COLO668 (cell line): ENCODE measurements at regions not wholly inside any gene's neighbourhood (a gene's known extent, or its start where the extent isn't known, plus 50 kb on each side); places are given as distances from the start of the nearest gene placed in this dataset.

Experiments used
- DNase-seq: peaks from one replicate; lab custom pipeline; 2025; ENCODE audit not compliant: unreplicated experiment; lab: John Stamatoyannopoulos, UW

GRCh38 chr6:113172531-113172966, 684.6 kb upstream of the MARCKS start:
- peak; percentile 36 for DNase-seq

DNA sequence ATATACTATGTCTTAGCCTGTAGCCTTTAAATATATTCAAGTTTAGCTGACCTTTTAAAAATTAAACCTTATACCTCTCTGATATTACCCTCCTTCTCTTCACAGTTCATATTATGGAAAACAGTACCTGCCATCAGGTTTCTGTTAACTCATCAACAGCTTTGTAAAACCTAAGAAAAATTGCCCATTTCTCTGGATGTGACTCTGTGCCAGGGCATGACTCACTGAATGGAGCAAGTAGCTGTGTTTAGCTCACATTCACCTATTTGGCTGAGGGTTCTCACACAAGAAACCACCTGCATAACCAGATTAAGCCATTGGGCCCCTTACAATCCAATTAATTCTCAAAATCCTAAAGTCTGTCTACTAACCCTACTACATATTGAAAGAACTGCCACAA, 678.8 kb upstream of the MARCKS start:
- no peak for DNase-seq

DNA sequence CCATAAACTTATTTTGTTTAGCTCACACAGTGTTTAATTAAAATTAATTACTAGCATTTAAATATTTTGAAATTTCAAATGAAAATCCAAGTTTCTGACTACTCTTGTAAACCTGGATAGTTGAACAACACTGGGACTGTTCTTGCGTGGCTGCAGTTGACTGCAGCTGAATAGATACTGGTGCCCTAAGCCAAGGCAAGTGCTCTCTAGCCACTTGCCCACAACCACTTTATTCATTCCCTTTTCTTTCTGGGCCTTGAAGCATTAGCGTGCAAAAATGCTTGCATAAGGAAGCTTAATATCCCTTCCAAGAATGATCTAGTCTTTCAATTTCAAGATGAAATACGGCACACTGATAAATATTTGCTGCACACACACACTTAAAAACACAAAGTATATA, 676.0 kb upstream of the MARCKS start:
- no peak for DNase-seq

GRCh38 chr6:113182370-113183141, 674.6 kb upstream of the MARCKS start:
- peak; percentile 3 for DNase-seq

DNA sequence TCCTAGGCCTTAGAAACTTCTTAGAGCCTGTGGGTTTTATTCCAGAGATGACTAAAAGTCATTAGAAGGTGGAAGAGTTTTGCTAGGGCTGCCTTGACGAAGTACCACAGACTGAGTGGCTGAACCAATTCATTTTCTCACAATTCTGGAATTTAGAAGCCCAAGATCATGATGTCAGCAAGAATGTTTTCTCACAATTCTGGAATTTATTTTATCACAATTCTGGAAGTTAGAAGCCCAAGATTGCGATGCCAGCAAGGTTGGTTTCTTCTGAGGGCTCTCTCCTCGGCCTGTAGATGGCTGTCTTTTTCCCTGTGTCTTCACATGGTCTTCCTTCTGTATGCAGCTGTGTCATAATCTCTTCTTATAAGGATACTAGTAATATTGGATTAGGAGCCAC, 672.9 kb upstream of the MARCKS start:
- DNase-seq, result no peak

DNA sequence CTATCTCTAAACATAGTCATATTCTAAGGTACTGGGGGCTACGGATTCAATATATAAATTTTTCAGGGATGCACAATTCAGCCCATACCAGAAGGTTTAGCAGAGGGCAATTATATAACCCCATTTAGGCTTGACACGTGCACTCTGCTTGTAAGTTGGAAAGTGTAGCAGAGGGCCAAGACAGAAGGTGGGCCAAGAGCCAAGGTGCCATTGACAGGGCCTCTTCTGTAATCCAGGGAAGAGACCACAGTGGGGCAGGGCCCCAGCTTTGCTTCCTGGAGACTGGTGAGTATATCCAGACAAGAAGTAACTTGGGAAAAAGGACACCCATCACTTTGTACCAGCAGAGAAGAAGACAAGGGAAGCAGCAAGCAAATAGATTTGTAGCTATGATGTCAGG, 672.4 kb upstream of the MARCKS start:
- no peak for DNase-seq

DNA sequence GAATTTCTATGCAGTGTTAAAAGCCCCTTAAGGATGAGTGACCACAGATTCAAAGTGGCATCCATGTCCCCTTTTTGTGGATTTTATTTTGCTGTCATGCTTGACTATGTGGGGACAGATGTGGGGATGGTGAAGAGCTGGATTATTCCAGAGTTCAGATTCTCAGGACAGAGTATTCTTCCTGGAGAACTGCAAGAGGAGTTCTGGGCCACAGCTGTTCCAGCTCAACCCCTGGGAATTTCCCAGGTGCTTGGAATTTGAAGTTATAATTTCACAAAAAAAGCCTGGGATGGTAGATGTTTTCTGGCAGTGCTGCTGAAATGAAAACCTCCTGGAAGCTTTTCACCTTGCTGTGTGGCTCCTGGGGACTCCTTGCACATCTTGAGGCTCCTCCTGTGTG, 671.8 kb upstream of the MARCKS start:
- DNase-seq, result no peak

- DNase-seq, result no peak
Measured at GRCh38 chr6:113187661-113188060, 669.5 kb upstream of the MARCKS start.

DNA sequence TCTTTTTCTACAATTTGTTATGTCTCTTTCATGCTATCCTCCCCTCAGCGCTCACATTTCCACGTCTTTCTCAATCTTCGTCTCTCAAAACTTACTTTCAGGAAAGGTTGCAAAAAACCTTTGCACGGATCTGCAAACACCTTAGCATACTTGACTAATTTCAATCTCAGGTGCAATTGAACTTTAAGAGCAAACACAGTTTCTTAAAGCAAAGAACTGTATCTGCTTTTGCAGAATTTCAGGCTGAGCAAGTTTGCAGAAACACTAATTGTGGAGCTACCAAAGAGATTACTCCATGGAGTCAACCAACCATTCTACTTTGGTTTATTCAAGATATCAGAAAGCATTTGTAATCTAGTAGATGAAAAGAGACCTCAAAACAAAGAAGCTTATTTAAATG, 668.2 kb upstream of the MARCKS start:
- DNase-seq, result no peak

DNA sequence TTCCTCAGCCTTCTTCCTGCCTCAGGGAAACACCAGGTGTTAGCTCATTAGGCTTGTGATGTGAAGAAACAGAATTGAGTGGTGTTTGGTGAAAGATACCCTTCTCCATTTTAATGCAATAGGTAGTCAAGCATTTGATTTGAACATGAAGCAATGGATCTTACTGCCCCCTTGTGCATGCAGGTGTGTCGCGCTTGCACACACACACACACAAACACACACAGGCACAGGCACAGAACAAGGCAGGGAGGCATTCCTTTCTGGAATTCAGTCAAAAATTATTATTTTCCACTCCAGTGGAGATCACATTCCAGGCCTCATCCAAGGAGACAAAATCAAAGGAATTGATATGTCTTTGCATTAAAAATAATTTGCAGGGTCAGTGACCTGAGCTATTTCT, 667.0 kb upstream of the MARCKS start:
- peak; percentile 2 for DNase-seq

GRCh38 chr6:113194090-113194489, 663.1 kb upstream of the MARCKS start:
- DNase-seq, result no peak

DNA sequence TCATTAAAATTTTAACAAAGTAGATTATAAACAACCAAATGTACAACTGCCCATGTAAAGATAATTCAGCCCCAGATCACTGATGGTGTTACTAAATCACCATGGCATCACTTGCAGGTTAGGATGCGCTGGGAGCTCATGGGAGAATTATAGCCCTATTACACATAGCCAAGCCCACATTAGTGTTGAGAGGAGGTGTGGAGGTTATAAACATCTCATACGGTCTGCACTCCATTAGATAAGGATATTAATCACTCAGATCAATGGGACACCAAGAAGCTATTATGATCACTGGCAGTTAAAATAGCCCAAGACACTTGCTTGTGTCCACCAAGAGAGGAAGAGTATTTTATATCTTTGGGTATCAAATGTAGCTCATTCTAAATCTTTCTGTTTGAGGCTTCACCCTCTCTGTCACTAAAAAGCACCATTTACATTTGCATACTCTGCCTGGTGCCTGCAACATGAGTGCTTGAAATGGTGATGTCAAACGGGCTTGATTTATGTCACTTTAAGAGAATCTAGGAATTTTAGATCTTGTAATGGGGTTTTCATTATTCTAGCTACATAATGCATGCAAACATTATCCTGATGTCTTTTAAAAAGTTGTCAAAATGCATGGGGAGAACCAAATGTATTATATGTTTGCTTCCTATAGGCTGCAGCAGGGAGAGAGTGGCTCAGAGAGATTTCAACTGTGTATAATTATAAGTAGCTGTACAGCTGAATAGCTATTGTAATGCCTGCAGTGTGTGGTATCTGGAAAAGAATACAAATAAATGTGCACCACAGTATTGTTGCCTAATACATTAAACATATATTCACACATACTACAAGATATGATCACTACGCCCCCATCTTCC, 654.1 kb upstream of the MARCKS start:
- DNase-seq, result no peak

DNA sequence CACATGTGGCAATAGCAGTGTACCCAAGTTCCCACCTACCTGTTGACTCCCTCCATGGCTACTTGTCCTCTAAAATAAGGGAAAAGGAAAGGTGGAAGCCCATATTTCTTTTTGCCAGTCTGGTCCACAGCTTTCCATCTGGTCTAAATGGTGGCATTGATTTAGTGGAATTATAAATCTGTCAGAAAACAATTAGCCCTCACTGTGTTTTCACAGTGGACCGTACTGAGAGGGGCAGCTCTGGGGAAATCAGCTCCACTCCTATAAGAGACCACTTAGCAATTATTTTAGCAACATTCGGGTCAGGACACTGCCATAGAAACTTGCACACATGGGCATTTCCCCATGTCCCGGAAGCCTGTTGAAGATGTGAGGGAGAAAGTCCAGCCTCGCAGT, 653.4 kb upstream of the MARCKS start:
- no peak for DNase-seq

DNA sequence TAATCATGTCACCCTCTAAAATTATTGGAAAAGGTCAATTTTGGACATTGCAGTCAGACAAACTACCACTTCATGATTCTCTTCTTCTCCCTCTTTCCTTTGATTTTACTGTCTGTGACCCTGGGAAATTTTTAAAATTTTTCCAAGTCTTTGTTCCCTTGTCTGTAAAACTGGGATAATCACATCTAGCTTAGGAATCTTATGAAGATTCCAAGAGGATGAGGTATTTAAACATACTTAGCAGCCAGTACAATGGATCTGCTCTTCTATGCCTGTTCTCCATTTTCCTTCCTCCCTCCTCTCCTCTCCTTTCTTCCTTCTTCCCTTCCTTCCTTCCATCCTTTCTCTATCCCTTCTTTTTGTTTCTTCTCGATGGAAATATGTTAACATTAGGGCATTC, 651.6 kb upstream of the MARCKS start:
- DNase-seq, result no peak

DNA sequence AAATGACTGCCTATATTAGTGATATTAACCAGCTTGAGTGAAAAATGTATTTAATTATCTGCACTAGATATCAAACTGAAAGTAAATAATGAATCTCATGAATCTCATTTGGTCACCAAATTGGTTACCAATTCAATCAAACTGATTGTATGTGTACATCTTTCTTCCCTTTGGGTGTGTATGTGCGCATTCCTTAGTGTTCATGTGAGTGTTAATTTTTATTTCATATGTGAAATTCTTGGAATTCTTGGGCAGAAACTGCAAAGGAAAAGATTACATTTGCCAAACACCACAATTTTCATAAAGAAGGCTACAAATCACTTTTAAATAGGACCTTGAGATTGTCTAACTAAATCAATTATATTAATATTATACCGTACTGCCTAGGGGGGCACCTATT, 648.4 kb upstream of the MARCKS start:
- no peak for DNase-seq

DNA sequence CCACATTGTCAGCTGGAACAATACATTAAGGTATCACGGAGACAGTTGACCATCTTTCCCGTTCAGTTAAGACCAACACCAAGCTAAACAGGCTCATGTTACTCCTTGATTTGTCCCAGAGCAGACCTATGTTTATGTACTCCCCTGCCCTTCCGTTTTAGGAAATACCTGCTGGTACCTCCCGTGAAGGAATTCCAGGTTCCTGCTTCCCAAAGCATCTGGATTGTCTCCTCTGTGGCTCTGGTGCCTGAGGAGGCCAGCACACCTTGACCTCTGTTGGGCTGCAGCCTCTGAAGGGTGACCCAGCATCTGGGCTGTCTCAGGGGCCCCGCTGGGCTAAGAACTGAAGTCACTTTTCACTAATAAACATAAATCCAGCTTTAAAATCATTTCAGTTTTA, 647.8 kb upstream of the MARCKS start:
- no peak for DNase-seq

DNA sequence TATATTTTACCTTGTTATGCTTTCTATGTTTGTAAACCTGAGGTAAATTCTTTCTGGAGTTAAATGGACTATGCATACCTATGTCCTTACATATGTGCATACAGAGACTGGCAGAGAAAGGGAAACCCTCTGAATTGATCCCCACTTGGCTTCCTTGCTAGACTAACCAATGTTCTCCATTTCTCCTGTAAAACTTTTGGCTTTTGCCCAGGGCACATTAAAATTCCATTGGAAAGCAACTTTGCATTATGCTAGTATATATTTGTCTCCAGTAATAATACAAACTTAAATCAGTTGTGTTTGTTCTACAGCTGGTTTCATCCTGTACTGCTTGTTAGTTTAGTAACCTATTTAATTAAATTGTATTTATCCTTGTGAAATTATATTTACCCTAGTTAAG, 646.0 kb upstream of the MARCKS start:
- no peak for DNase-seq

- DNase-seq, result no peak
Measured at GRCh38 chr6:113219783-113220182, 637.4 kb upstream of the MARCKS start.

DNA sequence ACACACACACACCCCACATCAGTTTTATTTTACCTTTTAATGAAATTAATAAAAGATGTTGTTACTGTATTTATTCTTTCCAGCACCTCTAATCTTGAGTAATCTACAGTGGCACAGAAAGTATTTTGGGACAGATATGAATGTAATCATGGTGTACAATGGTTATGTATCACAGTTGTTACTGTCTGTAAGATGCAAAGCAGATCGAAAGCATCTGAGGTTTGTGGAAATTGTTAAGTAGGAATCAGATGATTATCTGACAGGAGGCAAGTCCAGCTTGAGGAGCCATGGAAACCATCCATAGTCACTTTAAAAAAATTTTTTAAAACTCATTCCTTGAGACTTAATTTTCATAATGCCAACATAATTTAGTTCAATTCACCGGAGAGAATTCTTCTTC, 636.3 kb upstream of the MARCKS start:
- DNase-seq, result no peak

GRCh38 chr6:113221850-113222249, 635.3 kb upstream of the MARCKS start:
- DNase-seq, result no peak

GRCh38 chr6:113246186-113246585, 611.0 kb upstream of the MARCKS start:
- DNase-seq, result no peak

DNA sequence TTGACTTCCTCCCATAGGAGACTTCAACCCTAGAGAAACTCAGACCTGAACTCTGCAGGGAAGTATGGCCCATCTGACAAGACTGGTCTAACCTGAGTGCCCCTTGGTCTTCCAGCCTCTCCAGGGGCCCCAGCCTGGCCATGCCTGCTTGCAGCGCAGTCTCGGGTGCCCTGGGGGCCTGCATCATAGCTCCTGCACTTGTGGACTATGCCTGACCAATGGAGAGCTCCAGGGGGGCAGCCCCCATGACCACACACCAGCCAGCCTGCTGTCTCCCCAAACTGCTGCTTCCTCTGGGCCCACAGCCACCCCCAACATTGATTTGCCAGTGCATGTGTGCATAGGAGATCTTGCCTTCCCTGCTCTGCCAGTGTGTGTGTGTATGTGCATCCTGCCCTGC, 608.6 kb upstream of the MARCKS start:
- DNase-seq, result no peak
